Colonic mucosa (tissue), 4 donors: ENCODE measurements at regions not wholly inside any gene's neighbourhood (a gene's known extent, or its start where the extent isn't known, plus 50 kb on each side); places are given as distances from the start of the nearest gene placed in this dataset.

Experiments
- DNase-seq: peaks from one replicate; pipeline ENCODE4 v3.0.0-alpha.2; 2020
- H3K27ac ChIP-seq: fragments of 200-600 bp; one replicate; pipeline ENCODE4 v1.8.0; 2021
- H3K27me3 ChIP-seq: fragments of 200-600 bp; one replicate; pipeline ENCODE4 v1.8.0; 2021
- H3K36me3 ChIP-seq: fragments of 200-600 bp; one replicate; pipeline ENCODE4 v1.8.0; 2021
- H3K4me1 ChIP-seq: fragments of 200-600 bp; one replicate; pipeline ENCODE4 v1.8.0; 2021; ENCODE audit warnings: mild to moderate bottlenecking
- H3K4me3 ChIP-seq: fragments of 200-600 bp; one replicate; pipeline ENCODE4 v1.8.0; 2021
- H3K9ac ChIP-seq, 2 donors: one replicate each; pipeline ENCODE4 v1.7.0; 2013; ENCODE audit warnings: control low read depth in 2 of 2, low read depth in 2 of 2, low read length in 2 of 2
- H3K9me3 ChIP-seq: fragments of 200-600 bp; one replicate; pipeline ENCODE4 v1.8.0; 2021
- intact Hi-C: fragments of 100-400 bp; cut with DNase I; formaldehyde crosslinking; loops from one replicate; pipeline ENCODE4 v1.14.1; 2022
- TF ChIP-seq, protein P1 (sequence below): fragments of 200-600 bp; IDR thresholded peaks from one replicate; pipeline ENCODE4 v1.8.0; 2022; ENCODE audit warnings: antibody characterized with exemption, mild to moderate bottlenecking
- donor health status: healthy.
- donor health status: DM: no; HTN: no; CAD: no.
- donor health status: DM: no; HTN: no; CAD: no.

DNA sequence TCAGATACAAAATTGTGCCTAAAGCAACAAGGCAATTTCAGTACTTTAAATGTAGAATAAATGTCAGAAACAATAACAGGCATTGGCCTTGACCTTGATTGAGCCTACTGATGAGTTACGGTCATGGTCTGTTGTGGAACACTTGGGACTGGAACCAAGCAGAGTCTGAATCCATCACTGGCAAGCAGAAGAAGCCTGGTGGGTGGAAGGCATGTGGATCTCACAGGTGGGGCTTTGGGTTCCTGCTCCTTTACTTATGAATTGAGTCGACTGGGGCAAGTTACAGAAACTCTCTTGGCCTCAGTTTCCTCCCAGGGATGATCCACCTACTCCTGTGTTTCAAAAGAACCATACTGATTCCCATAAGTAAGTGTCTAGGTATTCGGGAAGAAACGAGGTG lies 102.3 kb downstream of the KCNF1 start:
- Histone ChIP-seq H3K36me3 (no peaks in the 10 kb centered on the region), H3K4me3 (no peak overlapping the region), H3K27ac (no peak overlapping the region), H3K9ac (no peak overlapping the region), H3K4me1 (no peaks in the 10 kb centered on the region), H3K27me3 (no peaks in the 10 kb centered on the region), H3K9me3 (no peaks in the 10 kb centered on the region)
- intact Hi-C loops: no loop called here
- TF ChIP-seq, protein P1, sequence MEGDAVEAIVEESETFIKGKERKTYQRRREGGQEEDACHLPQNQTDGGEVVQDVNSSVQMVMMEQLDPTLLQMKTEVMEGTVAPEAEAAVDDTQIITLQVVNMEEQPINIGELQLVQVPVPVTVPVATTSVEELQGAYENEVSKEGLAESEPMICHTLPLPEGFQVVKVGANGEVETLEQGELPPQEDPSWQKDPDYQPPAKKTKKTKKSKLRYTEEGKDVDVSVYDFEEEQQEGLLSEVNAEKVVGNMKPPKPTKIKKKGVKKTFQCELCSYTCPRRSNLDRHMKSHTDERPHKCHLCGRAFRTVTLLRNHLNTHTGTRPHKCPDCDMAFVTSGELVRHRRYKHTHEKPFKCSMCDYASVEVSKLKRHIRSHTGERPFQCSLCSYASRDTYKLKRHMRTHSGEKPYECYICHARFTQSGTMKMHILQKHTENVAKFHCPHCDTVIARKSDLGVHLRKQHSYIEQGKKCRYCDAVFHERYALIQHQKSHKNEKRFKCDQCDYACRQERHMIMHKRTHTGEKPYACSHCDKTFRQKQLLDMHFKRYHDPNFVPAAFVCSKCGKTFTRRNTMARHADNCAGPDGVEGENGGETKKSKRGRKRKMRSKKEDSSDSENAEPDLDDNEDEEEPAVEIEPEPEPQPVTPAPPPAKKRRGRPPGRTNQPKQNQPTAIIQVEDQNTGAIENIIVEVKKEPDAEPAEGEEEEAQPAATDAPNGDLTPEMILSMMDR: no peak
- DNase-seq: no peak

DNA sequence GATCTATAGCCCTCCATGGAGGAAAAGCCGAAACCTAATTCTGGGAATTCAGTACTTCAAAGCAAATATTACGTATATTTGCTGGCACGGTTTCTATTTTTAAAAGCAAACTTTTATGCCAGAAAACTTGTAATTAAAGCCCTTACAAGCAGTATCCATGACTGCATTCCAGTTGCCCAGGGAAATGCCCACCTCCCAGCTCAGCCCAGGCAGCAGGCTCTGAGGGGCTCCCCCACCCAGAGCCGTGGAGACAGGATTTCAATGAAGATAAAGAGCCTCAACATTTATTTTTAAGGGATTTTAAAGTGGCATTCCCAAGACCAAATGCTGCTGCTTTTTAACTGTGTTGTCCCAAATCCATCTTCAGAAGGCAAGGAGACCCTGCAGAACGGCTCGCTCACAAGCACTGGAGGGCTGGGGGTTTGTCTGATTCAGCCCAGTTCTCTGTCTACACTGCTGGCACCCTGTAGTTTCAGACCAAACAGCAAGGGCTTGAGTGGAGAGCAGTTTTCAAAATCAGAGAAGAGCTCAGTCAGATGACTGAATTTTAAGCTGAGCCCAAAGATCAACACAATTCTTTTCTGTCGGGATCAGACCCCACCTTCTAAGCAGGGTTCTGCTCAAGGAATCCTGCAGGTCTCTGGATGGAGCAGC lies 105.1 kb downstream of the KCNF1 start:
- no peak overlapping the region for H3K9ac ChIP-seq
- no peaks in the 10 kb centered on the region for H3K4me1 ChIP-seq
- no peaks in the 10 kb centered on the region for H3K36me3 ChIP-seq
- no peak for DNase-seq
- no peaks in the 10 kb centered on the region for H3K9me3 ChIP-seq
- no peak overlapping the region for H3K27ac ChIP-seq
- H3K4me3 ChIP-seq: no peak overlapping the region
- TF ChIP-seq, protein P1: no peak
- intact Hi-C loops: no loop called here
- H3K27me3 ChIP-seq: no peaks in the 10 kb centered on the region

GRCh38 chr2:11017921-11018320 lies 106.2 kb downstream of the KCNF1 start:
- no peaks in the 10 kb centered on the region for H3K36me3 ChIP-seq
- H3K4me3 ChIP-seq: no peak overlapping the region
- no peak overlapping the region for H3K27ac ChIP-seq
- no peaks in the 10 kb centered on the region for H3K9me3 ChIP-seq
- no peak for DNase-seq
- TF ChIP-seq, protein P1: no peak
- no peaks in the 10 kb centered on the region for H3K4me1 ChIP-seq
- no peaks in the 10 kb centered on the region for H3K27me3 ChIP-seq
- intact Hi-C loops: no loop called here
- H3K9ac ChIP-seq: no peak overlapping the region

- DNase-seq: no peak
- Histone ChIP-seq H3K4me3 (no peak overlapping the region), H3K27me3 (no peaks in the 10 kb centered on the region), H3K27ac (no peak overlapping the region), H3K4me1 (no peaks in the 10 kb centered on the region), H3K9me3 (no peaks in the 10 kb centered on the region), H3K9ac (no peak overlapping the region), H3K36me3 (no peaks in the 10 kb centered on the region)
- TF ChIP-seq, protein P1: no peak
- intact Hi-C loops: no loop called here
These were observed 107.0 kb downstream of the KCNF1 start for GRCh38 chr2:11018651-11019185.

DNA sequence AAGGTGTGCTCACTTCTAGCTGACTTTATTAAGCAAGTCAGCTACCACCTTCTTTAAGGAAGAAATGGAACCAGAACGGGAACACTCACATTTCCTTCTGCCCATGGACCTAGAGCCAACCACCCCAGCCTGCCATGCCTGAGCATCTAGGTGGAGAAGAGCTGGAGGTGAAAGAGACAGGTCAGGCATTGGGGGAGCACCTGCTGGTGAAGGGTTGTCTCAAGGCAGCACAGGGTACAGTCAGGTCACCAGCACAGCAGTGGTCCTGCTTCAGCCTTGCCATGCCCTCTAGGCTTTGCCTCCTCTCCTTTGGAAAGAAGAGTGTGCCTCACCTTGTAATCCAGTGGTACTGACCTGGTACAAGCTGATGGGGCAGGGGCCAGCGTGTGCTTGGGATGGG lies 107.9 kb downstream of the KCNF1 start:
- H3K27ac ChIP-seq: no peak overlapping the region
- no peaks in the 10 kb centered on the region for H3K9me3 ChIP-seq
- intact Hi-C loops: no loop called here
- H3K27me3 ChIP-seq: no peaks in the 10 kb centered on the region
- TF ChIP-seq, protein P1: no peak
- H3K4me1 ChIP-seq: no peaks in the 10 kb centered on the region
- H3K9ac ChIP-seq: no peak overlapping the region
- no peaks in the 10 kb centered on the region for H3K36me3 ChIP-seq
- H3K4me3 ChIP-seq: no peak overlapping the region
- DNase-seq: no peak
